DND-41 (cell line): ENCODE measurements at regions not wholly inside any gene's neighbourhood (a gene's known extent, or its start where the extent isn't known, plus 50 kb on each side); places are given as distances from the start of the nearest gene placed in this dataset.

ENCODE experiments used
- ATAC-seq: fragments of 200-7000 bp; cut with Tn5 transposase; 3 replicates; pipeline ENCODE4 v1.9.1; 2021; ENCODE audit warnings: low read depth; ENCODE audit not compliant: insufficient read depth
- DNase-seq: peaks from one replicate; pipeline ENCODE4 v3.0.0-alpha.2; 2020
- H2AFZ ChIP-seq: 2 replicates; pipeline ENCODE4 v1.6.0; 2012; ENCODE audit warnings: low read depth, low read length
- H3K27ac ChIP-seq: 2 replicates; pipeline ENCODE4 v1.5.1; 2012; ENCODE audit warnings: low read length, inconsistent platforms
- H3K27me3 ChIP-seq: fragments of 200-600 bp; sonication (generic); 2 replicates; pipeline ENCODE4 v1.6.0; 2012; ENCODE audit warnings: low read length, mild to moderate bottlenecking, inconsistent platforms; ENCODE audit not compliant: insufficient read depth, poor library complexity
- H3K36me3 ChIP-seq: 2 replicates; pipeline ENCODE4 v1.5.1; 2012; ENCODE audit warnings: low read length, inconsistent platforms; ENCODE audit not compliant: insufficient read depth
- H3K4me1 ChIP-seq: 2 replicates; pipeline ENCODE4 v1.5.1; 2012; ENCODE audit warnings: mild to moderate bottlenecking, low read length; ENCODE audit not compliant: insufficient read depth
- H3K4me2 ChIP-seq: 2 replicates; pipeline ENCODE4 v1.6.0; 2012; ENCODE audit warnings: mild to moderate bottlenecking, moderate library complexity, low read length, inconsistent platforms; ENCODE audit not compliant: insufficient read depth
- H3K4me3 ChIP-seq, 2 experiments: fragments of 200-600 bp in 1 of 2; shearing (Covaris generic) in 1 of 2; 2 replicates each; pipeline ENCODE4 v1.5.1; 2012 to 2016; ENCODE audit warnings: inconsistent platforms in 2 of 2, low read length in 2 of 2, mild to moderate bottlenecking in 2 of 2, low read depth in 1 of 2, moderate library complexity in 1 of 2
- H3K79me2 ChIP-seq: 2 replicates; pipeline ENCODE4 v1.6.0; 2012; ENCODE audit warnings: low read length, inconsistent platforms; ENCODE audit not compliant: insufficient read depth
- H3K9ac ChIP-seq: 2 replicates; pipeline ENCODE4 v1.6.0; 2012; ENCODE audit warnings: low read depth, mild to moderate bottlenecking, inconsistent platforms, low read length, moderate library complexity
- H3K9me3 ChIP-seq: 2 replicates; pipeline ENCODE4 v1.5.1; 2012; ENCODE audit warnings: low read length, moderate library complexity, mild to moderate bottlenecking, inconsistent platforms; ENCODE audit not compliant: insufficient read depth, severe bottlenecking
- H4K20me1 ChIP-seq: 2 replicates; pipeline ENCODE4 v1.6.0; 2012; ENCODE audit warnings: low read length; ENCODE audit not compliant: insufficient read depth
- CTCF ChIP-seq: IDR thresholded peaks from 2 replicates; pipeline ENCODE4 v1.5.1; 2012; ENCODE audit warnings: borderline replicate concordance, low read length, moderate library complexity, mild to moderate bottlenecking; ENCODE audit not compliant: poor library complexity, severe bottlenecking; ENCODE audit errors: extremely low read depth
- EZH2 ChIP-seq: IDR thresholded peaks from 3 replicates; pipeline ENCODE4 v1.6.1; 2012; ENCODE audit warnings: borderline replicate concordance, low read depth, mild to moderate bottlenecking, moderate library complexity, low read length, inconsistent platforms; ENCODE audit not compliant: severe bottlenecking

GRCh38 chr15:66857694-66858093 is 155.7 kb downstream of the SMAD6 start:
- no peaks in the 10 kb centered on the region for H3K36me3 ChIP-seq
- H3K4me3 ChIP-seq, result no peak overlapping the region
- no peak overlapping the region for H2AFZ ChIP-seq
- TF ChIP-seq CTCF (no peak), EZH2 (no peak)
- no peak for DNase-seq
- no peaks in the 10 kb centered on the region for H4K20me1 ChIP-seq
- no peaks in the 10 kb centered on the region for H3K27me3 ChIP-seq
- H3K4me1 ChIP-seq, result no peaks in the 10 kb centered on the region
- no peak overlapping the region for H3K9ac ChIP-seq
- no peak overlapping the region for H3K27ac ChIP-seq
- no peak overlapping the region for H3K4me2 ChIP-seq
- no peaks in the 10 kb centered on the region for H3K79me2 ChIP-seq
- H3K9me3 ChIP-seq, result no peaks in the 10 kb centered on the region
- no peak for ATAC-seq

- Histone ChIP-seq H3K4me1 (no peaks in the 10 kb centered on the region), H3K4me2 (no peak overlapping the region), H3K27me3 (no peaks in the 10 kb centered on the region), H3K36me3 (no peaks in the 10 kb centered on the region), H3K79me2 (no peaks in the 10 kb centered on the region), H3K4me3 (no peak overlapping the region), H2AFZ (no peak overlapping the region), H3K9ac (no peak overlapping the region), H4K20me1 (no peaks in the 10 kb centered on the region), H3K9me3 (no peaks in the 10 kb centered on the region), H3K27ac (no peak overlapping the region)
- ATAC-seq, result no peak
- DNase-seq, result no peak
- TF ChIP-seq EZH2 (no peak), CTCF (no peak)
Measured at GRCh38 chr15:66858423-66859207, 156.6 kb downstream of the SMAD6 start.

- DNase-seq, result no peak
- no peak overlapping the region for H3K4me2 ChIP-seq
- H4K20me1 ChIP-seq, result no peaks in the 10 kb centered on the region
- H3K27ac ChIP-seq, result no peak overlapping the region
- no peaks in the 10 kb centered on the region for H3K4me1 ChIP-seq
- no peak overlapping the region for H2AFZ ChIP-seq
- TF ChIP-seq CTCF (no peak), EZH2 (no peak)
- H3K36me3 ChIP-seq, result no peaks in the 10 kb centered on the region
- H3K27me3 ChIP-seq, result no peaks in the 10 kb centered on the region
- H3K9me3 ChIP-seq, result no peaks in the 10 kb centered on the region
- no peaks in the 10 kb centered on the region for H3K79me2 ChIP-seq
- H3K4me3 ChIP-seq, result no peak overlapping the region
- ATAC-seq, result no peak
- no peak overlapping the region for H3K9ac ChIP-seq
Measured at GRCh38 chr15:66859688-66860253, 157.7 kb downstream of the SMAD6 start.
